ENCODE measurements at regions not wholly inside any gene's neighbourhood (a gene's known extent, or its start where the extent isn't known, plus 50 kb on each side); places are given as distances from the start of the nearest gene placed in this dataset.
"Not testable (repeated sequence)": the region's sequence is repeated elsewhere in the genome, so short reads cannot be mapped to it uniquely, and the experiment has no call there.

DNA sequence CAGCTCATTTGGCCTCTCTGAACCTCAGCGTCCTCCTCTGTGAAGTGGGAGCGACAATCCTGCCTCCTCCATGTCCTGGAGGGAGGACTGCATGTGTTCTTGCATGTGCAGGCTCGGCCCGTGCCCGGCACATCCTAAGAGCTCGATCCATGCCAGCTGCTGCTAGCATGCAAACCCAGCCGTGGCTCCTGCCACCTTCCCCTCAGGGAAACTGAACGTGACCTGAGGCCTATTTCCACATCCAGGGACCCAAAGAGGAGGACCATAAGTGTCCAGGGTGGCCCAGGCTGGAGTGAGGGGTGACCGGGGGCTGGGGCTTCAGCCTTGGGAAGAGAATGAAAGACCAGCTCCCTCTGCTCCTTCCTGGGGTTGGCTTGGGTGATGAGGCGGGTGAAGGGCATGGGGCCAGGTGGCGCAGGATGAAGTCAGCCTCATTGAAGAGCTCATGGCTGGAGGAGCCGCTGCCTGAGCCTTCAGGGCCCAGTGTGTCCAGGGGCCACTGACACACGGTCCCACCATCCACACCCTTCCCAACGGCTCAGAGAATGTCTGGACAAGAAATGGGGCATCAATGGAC, 115.7 kb upstream of the AKAP13 start:
- intact Hi-C loops (cut with micrococcal nuclease), result not testable (repeated sequence)

- intact Hi-C loops (cut with micrococcal nuclease), result not testable (repeated sequence)
These were observed 113.1 kb upstream of the AKAP13 start for GRCh38 chr15:85267158-85267857.

DNA sequence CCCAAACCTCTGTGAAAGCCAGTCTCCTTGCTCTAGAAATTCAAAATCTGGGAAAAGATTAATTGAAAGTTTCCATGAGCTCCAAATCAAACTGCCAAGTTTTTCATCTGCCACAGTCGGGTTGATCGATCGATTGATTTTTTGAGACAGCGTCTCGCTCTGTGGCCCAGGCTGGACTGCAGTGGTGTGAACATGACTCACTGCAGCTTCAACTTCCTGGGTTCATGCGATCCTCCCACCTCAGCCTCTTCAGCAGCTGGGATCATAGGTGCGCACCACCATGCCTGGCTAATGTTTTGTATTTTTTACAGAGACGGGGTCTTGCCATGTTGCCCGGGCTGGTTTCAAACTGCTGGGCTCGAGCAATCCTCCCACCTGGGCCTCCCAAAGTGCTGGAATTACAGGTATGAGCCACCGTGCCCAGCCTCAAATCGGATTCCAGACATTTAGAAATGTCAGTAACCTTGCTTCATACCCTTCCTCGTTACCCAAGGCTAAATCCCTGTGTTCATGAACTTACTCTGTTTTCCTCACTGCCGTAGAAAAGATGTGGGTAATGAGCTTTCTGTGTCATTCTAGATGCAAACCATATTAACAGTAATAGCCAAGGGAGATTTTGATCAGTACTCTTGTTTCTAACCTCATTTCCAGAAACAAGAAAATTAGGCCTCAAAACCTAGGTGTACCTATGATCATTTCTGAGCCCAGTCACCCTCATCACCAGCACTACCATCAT, 105.9 kb upstream of the AKAP13 start:
- intact Hi-C loops (cut with micrococcal nuclease), result no loop called here

- intact Hi-C loops (cut with micrococcal nuclease), result no loop called here
These were observed 103.9 kb upstream of the AKAP13 start for GRCh38 chr15:85276508-85276907.

DNA sequence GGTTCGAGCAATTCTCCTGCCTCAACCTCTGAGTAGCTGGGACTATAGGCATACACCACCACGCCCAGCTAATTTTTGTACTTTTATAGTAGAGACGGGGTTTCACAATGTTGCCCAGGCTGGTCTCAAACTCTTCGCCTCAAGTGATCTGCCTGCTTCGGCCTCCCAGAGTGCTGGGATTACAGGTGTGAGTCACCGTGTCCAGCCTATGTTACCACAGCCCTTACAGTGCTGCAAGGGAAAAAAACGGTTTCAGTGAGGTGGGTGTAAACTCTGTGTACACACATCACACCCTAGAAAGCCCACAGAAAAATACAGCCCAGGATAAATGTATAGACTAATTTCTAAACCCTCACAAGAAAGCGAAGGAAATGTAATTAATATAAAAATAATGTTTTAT, 103.5 kb upstream of the AKAP13 start:
- intact Hi-C loops (cut with micrococcal nuclease), result no loop called here

GRCh38 chr15:85277847-85278370, 102.5 kb upstream of the AKAP13 start:
- intact Hi-C loops (cut with micrococcal nuclease), result no loop called here

DNA sequence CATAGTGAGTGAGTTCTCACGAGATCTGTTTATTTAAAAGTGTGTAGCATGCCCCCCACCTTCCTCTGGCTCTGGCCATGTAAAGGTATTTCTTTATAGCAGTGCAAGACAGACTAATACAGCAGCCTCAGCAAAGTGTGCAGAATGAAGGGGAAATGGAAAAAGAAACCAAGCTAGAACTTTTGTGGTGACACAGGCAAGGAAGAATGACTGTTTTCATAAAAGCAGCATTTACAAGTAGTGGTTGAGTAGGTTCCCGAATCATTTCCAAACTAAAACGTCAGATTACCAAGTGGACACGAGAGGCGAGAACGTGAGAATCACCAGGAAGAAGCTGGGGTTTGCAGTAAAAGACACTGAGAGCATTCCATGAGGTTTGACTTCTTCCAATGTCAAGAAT, 100.2 kb upstream of the AKAP13 start:
- intact Hi-C loops (cut with micrococcal nuclease), result no loop called here

DNA sequence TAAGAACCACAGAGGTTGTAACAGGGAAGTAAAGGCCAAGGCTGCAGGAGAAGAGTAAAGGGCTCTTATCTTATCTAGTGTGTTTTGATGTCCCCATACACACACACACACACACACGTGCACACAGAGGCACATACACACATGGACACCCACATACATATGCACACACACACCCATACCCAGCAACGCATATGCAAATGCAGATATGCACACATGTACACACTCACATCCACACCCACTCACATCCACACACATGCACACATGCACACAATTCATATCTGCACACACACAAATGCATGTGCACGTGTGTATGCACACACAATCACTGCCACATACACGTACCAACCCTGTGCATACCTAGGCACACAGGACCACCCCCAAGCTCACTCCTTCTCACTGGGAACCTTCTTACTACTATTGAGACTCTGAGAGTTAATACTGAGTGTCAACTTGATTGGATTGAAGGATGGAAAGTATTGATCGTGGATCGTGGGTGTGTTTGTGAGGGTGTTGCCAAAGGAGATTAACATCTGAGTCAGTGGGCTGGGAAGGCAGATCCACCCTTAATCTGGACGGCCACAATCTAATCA, 99.0 kb upstream of the AKAP13 start:
- intact Hi-C loops (cut with micrococcal nuclease), result no loop called here

DNA sequence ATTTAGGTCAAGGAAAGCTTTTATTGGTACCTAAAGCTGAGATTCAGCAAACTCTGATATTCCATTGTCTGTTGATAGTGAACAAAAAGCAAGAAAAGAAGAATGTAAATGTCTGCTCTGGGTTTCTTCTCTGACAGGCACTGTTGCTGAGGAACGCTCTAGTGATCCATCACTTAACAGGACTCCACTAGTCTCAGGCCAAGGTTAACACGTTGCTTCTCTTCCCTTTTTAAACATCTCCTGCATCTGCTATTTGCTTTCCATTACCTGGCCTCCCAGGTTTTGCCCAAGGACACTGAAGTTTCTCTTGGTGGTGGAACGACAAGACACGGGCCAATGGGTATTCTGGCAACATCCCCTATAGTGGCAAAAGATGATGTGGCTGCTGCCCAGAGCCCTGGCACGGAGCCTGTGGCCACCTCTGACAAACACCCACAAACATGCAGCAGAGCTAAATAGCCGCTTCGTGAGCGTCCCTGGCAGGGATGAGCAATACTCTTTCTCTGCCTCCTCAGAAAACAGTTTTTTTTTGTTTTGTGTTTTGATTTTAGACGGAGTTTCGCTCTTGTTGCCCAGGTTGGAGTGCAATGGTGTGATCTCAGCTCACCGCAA, 97.8 kb upstream of the AKAP13 start:
- intact Hi-C loops (cut with micrococcal nuclease), result no loop called here

GRCh38 chr15:85283815-85284214, 96.6 kb upstream of the AKAP13 start:
- intact Hi-C loops (cut with micrococcal nuclease), result not testable (repeated sequence)

DNA sequence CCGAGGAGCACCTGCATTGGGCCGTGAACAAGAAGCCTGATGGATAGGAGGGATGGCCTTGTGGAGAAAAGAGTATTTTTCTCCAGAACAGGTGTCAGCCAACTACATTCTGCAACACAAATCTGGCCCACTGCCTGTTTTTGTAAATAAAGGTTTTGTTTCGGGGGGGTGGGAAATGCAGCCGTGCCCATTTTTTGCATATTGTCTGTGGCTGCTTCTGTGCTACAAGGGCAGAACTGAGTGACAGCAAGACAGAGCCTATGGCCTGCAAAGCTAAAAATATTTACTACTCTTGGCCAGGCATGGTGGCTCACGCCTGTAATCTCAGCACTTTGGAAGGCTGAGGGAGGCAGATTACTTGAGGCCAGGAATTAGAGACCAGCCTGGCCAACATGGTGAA, 95.9 kb upstream of the AKAP13 start:
- intact Hi-C loops (cut with micrococcal nuclease), result no loop called here

GRCh38 chr15:85289677-85290365, 90.6 kb upstream of the AKAP13 start:
- intact Hi-C loops (cut with micrococcal nuclease), result no loop called here

GRCh38 chr15:85292583-85292982, 87.8 kb upstream of the AKAP13 start:
- intact Hi-C loops (cut with micrococcal nuclease), result not testable (repeated sequence)

GRCh38 chr15:85296615-85297402, 83.6 kb upstream of the AKAP13 start:
- intact Hi-C loops (cut with micrococcal nuclease), result loop anchor here (1.0 to 5.0 kb wide), 5 partner anchors 33 to 208 kb away; partner anchors contain the start of gene AKAP13

DNA sequence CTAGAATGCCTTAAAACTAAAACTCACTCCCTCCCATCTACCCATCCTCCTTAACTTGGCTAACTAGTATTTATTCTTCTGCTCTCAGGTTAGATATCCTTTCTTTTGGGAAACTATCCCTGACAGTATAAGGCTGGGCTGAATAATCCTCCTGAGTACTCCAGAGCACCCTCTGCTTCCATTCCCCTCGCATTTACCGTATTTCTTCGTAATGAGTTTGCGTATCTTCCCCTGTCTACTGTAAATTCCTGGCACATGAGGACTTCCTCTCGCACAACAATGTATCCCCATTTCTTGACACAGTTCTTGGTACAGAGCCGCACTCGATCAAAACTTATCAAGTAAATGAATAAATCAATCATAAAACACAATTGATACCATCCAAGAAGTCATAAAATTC, 82.9 kb upstream of the AKAP13 start:
- intact Hi-C loops (cut with micrococcal nuclease), result loop anchor here (5.0 kb wide), 1 partner anchor 190 kb away; no protein-coding TSS in a partner anchor

GRCh38 chr15:85298366-85298765, 82.0 kb upstream of the AKAP13 start:
- intact Hi-C loops (cut with micrococcal nuclease), result loop anchor here (5.0 kb wide), 1 partner anchor 189 kb away; no protein-coding TSS in a partner anchor

DNA sequence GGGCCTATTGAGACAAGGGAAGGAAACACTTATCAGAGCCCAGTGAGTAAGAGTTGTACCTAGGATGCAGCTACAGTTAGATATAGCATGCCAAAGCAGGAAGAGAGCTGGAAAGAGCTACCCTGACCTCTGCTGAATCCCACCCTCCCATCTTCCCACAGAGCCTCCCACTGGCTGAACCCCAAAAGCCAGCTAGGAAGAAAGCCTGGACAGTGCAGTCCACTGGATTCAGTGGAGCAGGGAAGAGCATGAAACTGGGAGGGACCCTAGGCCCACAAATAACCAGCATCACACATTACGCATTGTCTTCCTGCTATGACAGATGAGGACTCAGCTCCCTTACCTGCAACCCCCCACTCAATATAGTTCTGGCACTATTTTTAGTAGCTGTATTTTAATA, 81.5 kb upstream of the AKAP13 start:
- intact Hi-C loops (cut with micrococcal nuclease), result loop anchor here (5.0 kb wide), 1 partner anchor 188 kb away; no protein-coding TSS in a partner anchor

GRCh38 chr15:85302271-85302670, 78.1 kb upstream of the AKAP13 start:
- intact Hi-C loops (cut with micrococcal nuclease), result no loop called here

GRCh38 chr15:85305050-85305449, 75.4 kb upstream of the AKAP13 start:
- intact Hi-C loops (cut with micrococcal nuclease), result no loop called here
